Neural cell (in vitro differentiated cells): ENCODE measurements at regions not wholly inside any gene's neighbourhood (a gene's known extent, or its start where the extent isn't known, plus 50 kb on each side); places are given as distances from the start of the nearest gene placed in this dataset.

Source experiments
- H2AFZ ChIP-seq: fragments of 200-600, 300-800 bp; sonication (generic), shearing (Covaris generic); 2 replicates; pipeline ENCODE4 v1.6.0; 2014; ENCODE audit warnings: low read depth, mild to moderate bottlenecking, antibody characterized with exemption, low read length, moderate library complexity
- H3F3A ChIP-seq: fragments of 200-600 bp; shearing (Covaris generic); 2 replicates; pipeline ENCODE4 v1.6.1; 2016; ENCODE audit warnings: mild to moderate bottlenecking, moderate library complexity, mixed read lengths, antibody characterized with exemption, low read length; ENCODE audit not compliant: insufficient read depth, poor library complexity, severe bottlenecking
- H3K27ac ChIP-seq: fragments of 200-600, 300-800 bp; sonication (generic), shearing (Covaris generic); 2 replicates; pipeline ENCODE4 v1.5.1; 2014; ENCODE audit warnings: mild to moderate bottlenecking, low read length, moderate library complexity
- H3K27me3 ChIP-seq: fragments of 300-800, 200-600 bp; sonication (generic), shearing (Covaris generic); 2 replicates; pipeline ENCODE4 v1.6.0; 2014; ENCODE audit warnings: mild to moderate bottlenecking, low read depth, low read length, moderate library complexity; ENCODE audit not compliant: insufficient read depth
- H3K36me3 ChIP-seq: fragments of 300-800, 200-600 bp; sonication (generic), shearing (Covaris generic); 2 replicates; pipeline ENCODE4 v1.5.1; 2014; ENCODE audit warnings: mild to moderate bottlenecking, antibody characterized with exemption, low read length, moderate library complexity; ENCODE audit not compliant: insufficient read depth
- H3K4me2 ChIP-seq: fragments of 300-800, 200-600 bp; sonication (generic), shearing (Covaris generic); 2 replicates; pipeline ENCODE4 v1.6.0; 2014; ENCODE audit warnings: mild to moderate bottlenecking, low read length
- H3K4me3 ChIP-seq: fragments of 300-800, 200-600 bp; sonication (generic), shearing (Covaris generic); 2 replicates; pipeline ENCODE4 v1.5.1; 2014; ENCODE audit warnings: mild to moderate bottlenecking, low read length, moderate library complexity
- H3K79me2 ChIP-seq: fragments of 200-600 bp; shearing (Covaris generic); replicated peaks from 2 replicates; pipeline ENCODE4 v1.6.0; 2014; ENCODE audit warnings: mild to moderate bottlenecking, low read length, moderate library complexity; ENCODE audit not compliant: insufficient read depth
- H3K9ac ChIP-seq: fragments of 300-800, 200-600 bp; sonication (generic), shearing (Covaris generic); 2 replicates; pipeline ENCODE4 v1.6.1; 2016; ENCODE audit warnings: mild to moderate bottlenecking, low read length, mixed read lengths
- H3K9me2 ChIP-seq: fragments of 200-600 bp; shearing (Covaris generic); 2 replicates; pipeline ENCODE4 v1.6.1; 2016; ENCODE audit warnings: mild to moderate bottlenecking, low read length, mixed read lengths; ENCODE audit not compliant: insufficient read depth
- H3K9me3 ChIP-seq: fragments of 200-600, 300-800 bp; sonication (generic), shearing (Covaris generic); 2 replicates; pipeline ENCODE4 v1.6.1; 2016; ENCODE audit warnings: mild to moderate bottlenecking, mixed run types, low read length, moderate library complexity, mixed read lengths
- H4K20me1 ChIP-seq: fragments of 200-600 bp; shearing (Covaris generic); 2 replicates; pipeline ENCODE4 v1.6.1; 2016; ENCODE audit warnings: mild to moderate bottlenecking, mixed run types; ENCODE audit not compliant: insufficient read depth
- EP300 ChIP-seq: fragments of 450-650 bp; conservative IDR thresholded peaks from 2 replicates; pipeline ENCODE4 v1.6.1; 2014; ENCODE audit warnings: antibody characterized with exemption, mild to moderate bottlenecking, moderate library complexity; ENCODE audit not compliant: poor library complexity, severe bottlenecking
- EZH2 ChIP-seq: fragments of 200-600, 300-800 bp; shearing (Covaris generic), sonication (generic); IDR thresholded peaks from 2 replicates; pipeline ENCODE4 v1.6.1; 2014; ENCODE audit warnings: antibody characterized with exemption, low read length, borderline replicate concordance, mild to moderate bottlenecking; ENCODE audit not compliant: insufficient read depth, poor library complexity, severe bottlenecking
- MXI1 ChIP-seq: fragments of 450-650 bp; conservative IDR thresholded peaks from 2 replicates; pipeline ENCODE4 v1.6.1; 2014; ENCODE audit warnings: antibody characterized with exemption, mild to moderate bottlenecking; ENCODE audit not compliant: poor library complexity, severe bottlenecking
- POLR2AphosphoS5 ChIP-seq: IDR thresholded peaks from 2 replicates; pipeline ENCODE4 v1.6.1; 2012
- RAD21 ChIP-seq: fragments of 450-650 bp; conservative IDR thresholded peaks from 2 replicates; pipeline ENCODE4 v1.6.1; 2014; ENCODE audit warnings: antibody characterized with exemption, mild to moderate bottlenecking, moderate library complexity
- SMC3 ChIP-seq: fragments of 450-650 bp; conservative IDR thresholded peaks from 2 replicates; pipeline ENCODE4 v1.6.1; 2014; ENCODE audit warnings: antibody characterized with exemption, mild to moderate bottlenecking, moderate library complexity; ENCODE audit not compliant: poor library complexity
- TAF1 ChIP-seq: IDR thresholded peaks from 2 replicates; pipeline ENCODE4 v1.6.1; 2012; ENCODE audit warnings: low read depth
- TF ChIP-seq, protein P1 (sequence below): IDR thresholded peaks from 2 replicates; pipeline ENCODE4 v1.6.1; 2012; ENCODE audit warnings: borderline replicate concordance
- TF ChIP-seq, protein P2 (sequence below): fragments of 450-650 bp; IDR thresholded peaks from 2 replicates; pipeline ENCODE4 v1.5.1; 2014; ENCODE audit warnings: antibody characterized with exemption, mild to moderate bottlenecking, moderate library complexity; ENCODE audit not compliant: poor library complexity, severe bottlenecking

DNA sequence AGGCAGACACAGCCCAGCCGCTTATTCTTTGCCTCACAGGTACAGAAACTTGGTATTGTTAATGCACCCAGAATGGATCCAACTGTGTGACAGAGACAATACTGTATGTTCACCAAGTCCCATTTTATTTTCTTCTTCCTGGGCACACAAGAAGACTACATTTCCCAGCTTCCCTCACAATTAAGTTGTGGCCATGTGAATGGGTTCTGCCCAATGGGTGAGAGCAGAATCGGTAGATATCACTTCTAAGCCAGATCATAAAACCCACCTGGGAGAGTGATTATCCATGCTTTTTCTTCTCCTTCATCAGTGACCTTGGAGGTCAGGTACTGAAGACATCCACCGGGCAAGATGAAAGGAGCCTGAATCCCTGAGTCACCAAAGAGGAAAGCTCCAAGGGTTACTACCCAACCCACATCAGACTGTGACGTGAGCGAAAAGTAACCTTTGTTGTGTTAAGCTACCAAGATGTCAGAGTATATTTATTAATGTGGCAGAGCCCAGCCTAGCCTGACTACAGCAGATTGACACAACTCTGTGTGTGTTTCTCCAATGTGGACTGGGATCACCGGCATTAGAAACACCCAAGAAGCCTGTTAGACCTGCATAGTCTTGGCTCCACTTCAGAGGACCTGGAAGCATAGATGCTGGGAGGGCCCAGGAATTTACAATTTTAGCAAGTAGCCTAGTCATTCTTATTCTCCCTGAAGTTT, 79.1 kb upstream of the GRIK3 start:
- H3K79me2 ChIP-seq = no peaks in the 10 kb centered on the region
- no peak for TF ChIP-seq MXI1
- no peak for TF ChIP-seq RAD21
- no peaks in the 10 kb centered on the region for H3K36me3 ChIP-seq

DNA sequence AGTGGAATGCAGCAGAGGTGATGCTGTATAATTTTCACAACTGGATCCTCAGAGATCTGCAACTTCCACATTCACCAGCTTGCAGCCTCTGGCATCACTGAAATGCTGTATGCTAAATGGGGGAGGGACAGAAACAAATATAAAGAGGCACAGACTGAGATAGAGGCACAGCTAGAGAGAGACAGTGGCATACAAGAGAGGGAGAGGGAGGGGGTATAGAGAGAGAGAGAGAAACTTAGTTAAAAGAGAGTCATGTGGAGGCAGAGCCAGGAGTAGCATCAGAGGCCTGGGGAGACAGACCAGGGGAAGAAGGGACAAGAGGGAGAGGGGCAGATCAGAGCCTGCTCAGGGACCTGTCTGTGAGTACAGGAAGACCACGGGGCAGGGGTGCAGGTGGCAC, 84.5 kb upstream of the GRIK3 start:
- Histone ChIP-seq H3K9me3 (no peaks in the 10 kb centered on the region), H3K27me3 (no peaks in the 10 kb centered on the region), H3K79me2 (no peaks in the 10 kb centered on the region), H3K9ac (no peak overlapping the region), H3K4me3 (no peak overlapping the region), H3K9me2 (no peaks in the 10 kb centered on the region), H3F3A (no peaks in the 10 kb centered on the region), H4K20me1 (no peaks in the 10 kb centered on the region), H3K36me3 (no peaks in the 10 kb centered on the region), H3K4me2 (no peak overlapping the region), H2AFZ (no peak overlapping the region), H3K27ac (no peak overlapping the region)
- no peak for TF ChIP-seq TAF1
- TF ChIP-seq, protein P1, sequence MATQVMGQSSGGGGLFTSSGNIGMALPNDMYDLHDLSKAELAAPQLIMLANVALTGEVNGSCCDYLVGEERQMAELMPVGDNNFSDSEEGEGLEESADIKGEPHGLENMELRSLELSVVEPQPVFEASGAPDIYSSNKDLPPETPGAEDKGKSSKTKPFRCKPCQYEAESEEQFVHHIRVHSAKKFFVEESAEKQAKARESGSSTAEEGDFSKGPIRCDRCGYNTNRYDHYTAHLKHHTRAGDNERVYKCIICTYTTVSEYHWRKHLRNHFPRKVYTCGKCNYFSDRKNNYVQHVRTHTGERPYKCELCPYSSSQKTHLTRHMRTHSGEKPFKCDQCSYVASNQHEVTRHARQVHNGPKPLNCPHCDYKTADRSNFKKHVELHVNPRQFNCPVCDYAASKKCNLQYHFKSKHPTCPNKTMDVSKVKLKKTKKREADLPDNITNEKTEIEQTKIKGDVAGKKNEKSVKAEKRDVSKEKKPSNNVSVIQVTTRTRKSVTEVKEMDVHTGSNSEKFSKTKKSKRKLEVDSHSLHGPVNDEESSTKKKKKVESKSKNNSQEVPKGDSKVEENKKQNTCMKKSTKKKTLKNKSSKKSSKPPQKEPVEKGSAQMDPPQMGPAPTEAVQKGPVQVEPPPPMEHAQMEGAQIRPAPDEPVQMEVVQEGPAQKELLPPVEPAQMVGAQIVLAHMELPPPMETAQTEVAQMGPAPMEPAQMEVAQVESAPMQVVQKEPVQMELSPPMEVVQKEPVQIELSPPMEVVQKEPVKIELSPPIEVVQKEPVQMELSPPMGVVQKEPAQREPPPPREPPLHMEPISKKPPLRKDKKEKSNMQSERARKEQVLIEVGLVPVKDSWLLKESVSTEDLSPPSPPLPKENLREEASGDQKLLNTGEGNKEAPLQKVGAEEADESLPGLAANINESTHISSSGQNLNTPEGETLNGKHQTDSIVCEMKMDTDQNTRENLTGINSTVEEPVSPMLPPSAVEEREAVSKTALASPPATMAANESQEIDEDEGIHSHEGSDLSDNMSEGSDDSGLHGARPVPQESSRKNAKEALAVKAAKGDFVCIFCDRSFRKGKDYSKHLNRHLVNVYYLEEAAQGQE = no peak
- TF ChIP-seq, protein P2, sequence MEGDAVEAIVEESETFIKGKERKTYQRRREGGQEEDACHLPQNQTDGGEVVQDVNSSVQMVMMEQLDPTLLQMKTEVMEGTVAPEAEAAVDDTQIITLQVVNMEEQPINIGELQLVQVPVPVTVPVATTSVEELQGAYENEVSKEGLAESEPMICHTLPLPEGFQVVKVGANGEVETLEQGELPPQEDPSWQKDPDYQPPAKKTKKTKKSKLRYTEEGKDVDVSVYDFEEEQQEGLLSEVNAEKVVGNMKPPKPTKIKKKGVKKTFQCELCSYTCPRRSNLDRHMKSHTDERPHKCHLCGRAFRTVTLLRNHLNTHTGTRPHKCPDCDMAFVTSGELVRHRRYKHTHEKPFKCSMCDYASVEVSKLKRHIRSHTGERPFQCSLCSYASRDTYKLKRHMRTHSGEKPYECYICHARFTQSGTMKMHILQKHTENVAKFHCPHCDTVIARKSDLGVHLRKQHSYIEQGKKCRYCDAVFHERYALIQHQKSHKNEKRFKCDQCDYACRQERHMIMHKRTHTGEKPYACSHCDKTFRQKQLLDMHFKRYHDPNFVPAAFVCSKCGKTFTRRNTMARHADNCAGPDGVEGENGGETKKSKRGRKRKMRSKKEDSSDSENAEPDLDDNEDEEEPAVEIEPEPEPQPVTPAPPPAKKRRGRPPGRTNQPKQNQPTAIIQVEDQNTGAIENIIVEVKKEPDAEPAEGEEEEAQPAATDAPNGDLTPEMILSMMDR = no peak
- TF ChIP-seq EP300 = no peak
- no peak for TF ChIP-seq POLR2AphosphoS5
- no peak for TF ChIP-seq SMC3
- no peak for TF ChIP-seq EZH2
- TF ChIP-seq MXI1 = no peak
- no peak for TF ChIP-seq RAD21

More for the DNA sequence above, 79.1 kb upstream of the GRIK3 start:
- Histone ChIP-seq H3K27ac (no peak overlapping the region), H3K9ac (no peak overlapping the region), H3K4me3 (no peak overlapping the region), H3K4me2 (no peak overlapping the region), H3F3A (no peaks in the 10 kb centered on the region), H3K9me2 (no peaks in the 10 kb centered on the region), H3K27me3 (no peaks in the 10 kb centered on the region), H4K20me1 (no peaks in the 10 kb centered on the region), H3K9me3 (no peaks in the 10 kb centered on the region), H2AFZ (no peak overlapping the region)
